ENCODE measurements at regions not wholly inside any gene's neighbourhood (a gene's known extent, or its start where the extent isn't known, plus 50 kb on each side); places are given as distances from the start of the nearest gene placed in this dataset.

DNA sequence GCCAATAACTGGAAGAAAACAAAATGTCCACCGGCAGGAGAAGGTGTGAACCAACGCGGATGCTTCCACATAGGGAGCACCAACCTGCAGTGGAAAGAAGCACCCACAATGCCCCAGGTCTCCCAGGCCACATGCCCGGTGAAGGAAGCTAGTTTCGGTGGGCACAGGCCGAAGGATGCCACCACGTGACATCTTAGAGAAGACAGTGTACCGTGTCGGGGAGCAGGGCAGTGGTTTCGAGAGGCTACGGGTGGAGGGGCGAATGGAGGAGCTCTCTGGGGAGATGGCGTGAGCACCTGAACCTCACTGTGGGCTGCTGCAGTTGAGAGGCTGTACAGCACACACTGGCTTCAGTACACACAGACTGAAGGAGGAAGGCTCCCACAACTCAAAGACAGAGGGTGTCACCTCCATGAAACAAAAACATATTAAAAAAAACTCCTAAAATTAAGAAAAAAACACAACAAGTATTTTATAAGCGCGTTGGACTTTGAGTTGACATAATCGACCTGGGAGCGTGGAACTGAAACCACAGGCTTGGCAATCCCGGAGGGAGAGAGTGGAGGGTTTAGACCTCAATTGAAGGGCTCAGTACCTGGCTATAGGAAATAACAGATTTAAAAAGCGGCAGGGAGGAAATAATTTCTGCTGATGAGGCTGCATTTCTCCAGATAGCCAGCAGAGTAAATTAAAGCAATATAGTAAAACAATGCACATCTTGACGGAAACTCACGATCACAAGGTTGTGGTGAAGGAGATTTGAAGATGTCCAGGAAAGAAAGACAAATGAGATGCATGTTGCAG lies 160.1 kb downstream of the RTP5 start:
- Histone ChIP-seq H3K9me2 (replicated peaks; ENCODE audit: insufficient read depth) (no peaks in the 10 kb centered on the region), H3K9me3 (ENCODE audit: low read depth) (no peaks in the 10 kb centered on the region), H3K36me3 (replicated peaks; ENCODE audit: insufficient read depth, low read depth) (no peaks in the 10 kb centered on the region), H3K27ac (no peak overlapping the region), H3K4me2 (no peak overlapping the region), H4K20me1 (ENCODE audit: insufficient read depth, poor library complexity, severe bottlenecking) (no peaks in the 10 kb centered on the region), H2AFZ (no peak overlapping the region), H3K4me3 (no peak overlapping the region), H3K27me3 (no peaks in the 10 kb centered on the region), H3K79me2 (no peaks in the 10 kb centered on the region), H3K4me1 (ENCODE audit: insufficient read depth) (no peaks in the 10 kb centered on the region)
- TF ChIP-seq, protein P1, sequence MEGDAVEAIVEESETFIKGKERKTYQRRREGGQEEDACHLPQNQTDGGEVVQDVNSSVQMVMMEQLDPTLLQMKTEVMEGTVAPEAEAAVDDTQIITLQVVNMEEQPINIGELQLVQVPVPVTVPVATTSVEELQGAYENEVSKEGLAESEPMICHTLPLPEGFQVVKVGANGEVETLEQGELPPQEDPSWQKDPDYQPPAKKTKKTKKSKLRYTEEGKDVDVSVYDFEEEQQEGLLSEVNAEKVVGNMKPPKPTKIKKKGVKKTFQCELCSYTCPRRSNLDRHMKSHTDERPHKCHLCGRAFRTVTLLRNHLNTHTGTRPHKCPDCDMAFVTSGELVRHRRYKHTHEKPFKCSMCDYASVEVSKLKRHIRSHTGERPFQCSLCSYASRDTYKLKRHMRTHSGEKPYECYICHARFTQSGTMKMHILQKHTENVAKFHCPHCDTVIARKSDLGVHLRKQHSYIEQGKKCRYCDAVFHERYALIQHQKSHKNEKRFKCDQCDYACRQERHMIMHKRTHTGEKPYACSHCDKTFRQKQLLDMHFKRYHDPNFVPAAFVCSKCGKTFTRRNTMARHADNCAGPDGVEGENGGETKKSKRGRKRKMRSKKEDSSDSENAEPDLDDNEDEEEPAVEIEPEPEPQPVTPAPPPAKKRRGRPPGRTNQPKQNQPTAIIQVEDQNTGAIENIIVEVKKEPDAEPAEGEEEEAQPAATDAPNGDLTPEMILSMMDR (IDR thresholded peaks at IDR 0.05; ENCODE audit: poor library complexity): no peak
- TF ChIP-seq EZH2phosphoT487 (IDR thresholded peaks at IDR 0.05; ENCODE audit: low read depth, severe bottlenecking, unreplicated experiment) (no peak), EZH2 (IDR thresholded peaks at IDR 0.05; ENCODE audit: borderline replicate concordance) (no peak)
- 92% methylated on average over 21 of the region's 21 CpGs for WGBS (ENCODE audit: low lambda C conversion rate, missing lambda C conversion rate)
- DNase-seq (ENCODE audit: low spot score): no peak

DNA sequence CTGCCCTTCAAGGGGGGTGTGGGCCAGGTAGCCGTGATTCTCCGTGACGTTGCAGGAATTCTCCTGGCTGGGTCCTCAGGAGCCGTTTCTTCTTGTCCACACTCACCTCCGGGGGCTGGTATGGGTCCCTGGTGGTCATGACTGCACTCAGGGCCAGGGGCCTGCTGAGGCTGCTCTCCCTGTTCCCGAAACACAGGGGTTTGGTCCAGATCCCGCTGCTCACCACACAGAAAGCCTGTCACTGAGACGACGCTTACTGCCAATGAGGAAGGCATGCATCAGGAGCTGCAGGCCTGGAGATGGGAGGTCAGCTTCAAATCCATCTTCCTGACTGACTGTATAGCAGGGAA lies 160.7 kb downstream of the RTP5 start:
- Histone ChIP-seq H3K36me3 (replicated peaks; ENCODE audit: insufficient read depth, low read depth) (no peaks in the 10 kb centered on the region), H2AFZ (no peak overlapping the region), H3K9me2 (replicated peaks; ENCODE audit: insufficient read depth) (no peaks in the 10 kb centered on the region), H3K9me3 (ENCODE audit: low read depth) (no peaks in the 10 kb centered on the region), H3K4me2 (no peak overlapping the region), H3K4me1 (ENCODE audit: insufficient read depth) (no peaks in the 10 kb centered on the region), H4K20me1 (ENCODE audit: insufficient read depth, poor library complexity, severe bottlenecking) (no peaks in the 10 kb centered on the region), H3K4me3 (no peak overlapping the region), H3K27me3 (no peaks in the 10 kb centered on the region), H3K79me2 (no peaks in the 10 kb centered on the region), H3K27ac (no peak overlapping the region)
- TF ChIP-seq EZH2 (IDR thresholded peaks at IDR 0.05; ENCODE audit: borderline replicate concordance): no peak
- TF ChIP-seq, protein P1 (IDR thresholded peaks at IDR 0.05; ENCODE audit: poor library complexity): no peak
- TF ChIP-seq EZH2phosphoT487 (IDR thresholded peaks at IDR 0.05; ENCODE audit: low read depth, severe bottlenecking, unreplicated experiment): no peak
- DNase-seq (ENCODE audit: low spot score): no peak
- 93% methylated on average over 8 of the region's 9 CpGs for WGBS (ENCODE audit: low lambda C conversion rate, missing lambda C conversion rate)

- H3K27me3 ChIP-seq: no peaks in the 10 kb centered on the region
- WGBS (ENCODE audit: low lambda C conversion rate, missing lambda C conversion rate): 84% methylated on average over 12 of the region's 12 CpGs
Observed at GRCh38 chr2:242030858-242031257, 161.3 kb downstream of the RTP5 start.

More at GRCh38 chr2:242030858-242031257, 161.3 kb downstream of the RTP5 start:
- H3K27ac ChIP-seq: no peak overlapping the region
- no peaks in the 10 kb centered on the region for H3K36me3 ChIP-seq (replicated peaks; ENCODE audit: insufficient read depth, low read depth)
- H4K20me1 ChIP-seq (ENCODE audit: insufficient read depth, poor library complexity, severe bottlenecking): no peaks in the 10 kb centered on the region
- no peaks in the 10 kb centered on the region for H3K79me2 ChIP-seq
- TF ChIP-seq EZH2 (IDR thresholded peaks at IDR 0.05; ENCODE audit: borderline replicate concordance) (no peak), EZH2phosphoT487 (IDR thresholded peaks at IDR 0.05; ENCODE audit: low read depth, severe bottlenecking, unreplicated experiment) (no peak)
- TF ChIP-seq, protein P1 (IDR thresholded peaks at IDR 0.05; ENCODE audit: poor library complexity): no peak
- no peak overlapping the region for H3K4me3 ChIP-seq
- no peaks in the 10 kb centered on the region for H3K9me2 ChIP-seq (replicated peaks; ENCODE audit: insufficient read depth)
- H3K4me2 ChIP-seq: no peak overlapping the region
- no peaks in the 10 kb centered on the region for H3K4me1 ChIP-seq (ENCODE audit: insufficient read depth)
- no peaks in the 10 kb centered on the region for H3K9me3 ChIP-seq (ENCODE audit: low read depth)
- H2AFZ ChIP-seq: no peak overlapping the region
- DNase-seq (ENCODE audit: low spot score): no peak
